SIG-M5 treated with dmso at 0.1 percent for 504 hours (cell line): ENCODE measurements at regions not wholly inside any gene's neighbourhood (a gene's known extent, or its start where the extent isn't known, plus 50 kb on each side); places are given as distances from the start of the nearest gene placed in this dataset.
A peak's percentile ranks its signal among the peaks of the same experiment; 100 is the strongest.

Source experiments
- DNase-seq: peaks from one replicate; lab custom pipeline; 2025; ENCODE audit not compliant: unreplicated experiment; lab: John Stamatoyannopoulos, UW

DNA sequence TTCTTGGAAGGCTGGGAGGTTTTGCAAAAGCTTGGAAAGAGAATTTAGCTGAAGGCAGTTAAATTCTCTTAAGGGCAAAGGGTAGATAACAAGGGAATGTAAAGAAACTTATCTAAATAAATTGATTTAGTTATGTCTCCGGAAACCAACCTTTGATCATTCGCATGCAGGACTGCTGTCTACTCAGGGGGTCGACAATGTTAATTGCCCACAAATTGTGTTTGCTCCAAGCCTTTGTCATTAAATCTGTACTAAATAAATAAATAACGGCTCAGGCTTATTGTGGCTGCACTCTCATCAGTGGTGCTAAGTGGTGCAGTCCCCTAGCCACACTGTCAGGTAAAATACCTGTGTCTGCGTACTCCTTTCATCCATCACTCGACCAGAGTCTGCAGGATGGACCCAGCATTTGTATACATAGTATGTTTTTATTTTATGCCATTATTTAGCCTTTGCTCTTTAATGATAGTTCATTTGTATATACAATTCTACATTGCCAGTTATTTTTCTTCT is 497.4 kb upstream of the RASGRP1 start:
- DNase-seq, result no peak

DNA sequence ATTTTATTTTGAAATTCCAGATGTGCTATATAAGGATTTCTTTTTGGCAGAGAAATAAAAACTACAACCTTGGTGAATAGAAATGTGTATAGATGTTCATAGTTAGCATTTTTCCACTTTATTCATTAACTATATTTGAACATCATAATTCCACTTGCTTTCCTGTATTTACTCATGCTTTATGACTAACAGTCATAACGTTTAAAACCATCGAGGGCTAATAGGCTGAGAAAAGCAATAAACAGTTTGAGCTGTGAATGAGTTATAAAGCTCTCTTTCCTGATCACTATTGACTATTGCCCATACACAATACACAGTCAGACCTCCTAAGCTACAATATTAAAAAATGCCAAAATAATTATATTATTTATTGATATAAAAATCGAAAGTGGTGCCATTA is 502.1 kb upstream of the RASGRP1 start:
- DNase-seq, result no peak

DNA sequence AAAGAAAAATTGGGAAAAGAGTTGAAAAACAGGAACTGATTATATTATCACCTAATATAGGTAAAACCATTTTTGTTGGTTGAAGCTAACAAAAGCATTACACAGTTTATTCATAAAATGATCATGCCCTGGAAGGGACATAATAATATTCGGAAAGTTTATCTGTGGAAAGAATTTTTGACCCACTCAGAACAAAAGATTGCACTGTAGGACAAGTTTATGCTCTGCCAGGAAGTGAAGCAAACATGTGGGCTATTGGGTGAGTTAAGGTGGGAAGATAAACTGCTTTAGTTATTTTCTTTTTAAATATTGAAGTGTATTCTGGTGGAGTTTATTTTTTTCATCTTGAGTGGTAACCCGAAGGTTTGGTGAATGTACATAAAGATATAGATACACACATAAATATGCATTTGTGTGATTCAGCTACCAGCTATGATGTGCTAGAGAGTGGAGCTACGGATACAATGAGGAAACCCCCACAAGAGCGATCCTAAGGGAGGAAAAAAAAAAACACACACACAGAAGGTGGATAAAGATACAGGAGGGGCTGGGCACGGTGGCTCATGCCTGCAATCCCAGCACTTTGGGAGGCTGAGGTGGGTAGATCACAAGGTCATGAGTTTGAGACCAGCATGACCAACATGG is 506.4 kb upstream of the THBS1 start:
- no peak for DNase-seq

DNA sequence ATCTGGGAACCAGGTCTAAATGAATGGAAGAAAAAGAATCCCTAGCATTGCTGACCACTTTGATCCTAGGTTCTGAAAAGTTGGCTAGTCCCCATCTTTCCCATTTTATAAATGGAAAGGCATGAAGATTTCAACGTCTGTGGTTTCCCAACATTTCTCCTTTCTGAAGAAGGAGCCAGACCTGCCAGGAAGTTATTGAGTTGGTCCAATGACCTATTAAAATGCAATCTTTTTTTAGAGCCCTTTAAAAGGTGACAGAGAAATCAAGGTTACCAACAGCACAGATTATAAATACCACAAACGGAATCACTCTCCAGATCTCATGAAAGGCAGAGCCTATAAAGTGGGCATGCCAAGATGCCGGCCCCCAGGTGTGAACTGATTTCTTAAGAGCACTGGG is 505.6 kb upstream of the THBS1 start:
- no peak for DNase-seq

DNA sequence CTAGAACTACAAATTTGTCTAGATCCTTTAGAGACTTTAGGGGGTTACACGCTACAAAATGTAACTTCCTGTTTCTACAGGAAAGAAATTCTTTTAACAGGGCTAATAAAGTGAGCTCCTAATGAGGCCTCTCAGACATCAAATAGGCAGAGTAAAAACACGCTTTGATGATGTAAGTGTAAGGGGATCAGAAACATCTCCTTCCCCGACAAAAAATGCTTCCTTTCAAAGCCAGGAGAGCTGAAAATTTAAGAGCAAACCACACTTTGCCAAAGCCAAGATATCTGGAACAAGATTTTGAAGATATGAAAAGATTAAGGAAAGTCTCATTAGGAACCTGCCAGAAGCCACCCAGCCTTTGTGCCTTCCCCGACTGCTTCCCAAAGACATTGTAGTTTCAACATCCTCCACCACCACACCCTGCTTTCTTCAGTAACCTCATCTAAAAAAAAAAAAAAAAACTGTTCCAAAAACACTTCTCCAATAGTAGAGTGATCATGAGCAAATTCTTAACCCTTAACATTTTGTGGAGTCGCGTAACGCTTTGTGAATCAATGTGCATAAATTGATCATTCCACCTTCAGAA is 505.0 kb upstream of the THBS1 start:
- DNase-seq, result no peak

DNA sequence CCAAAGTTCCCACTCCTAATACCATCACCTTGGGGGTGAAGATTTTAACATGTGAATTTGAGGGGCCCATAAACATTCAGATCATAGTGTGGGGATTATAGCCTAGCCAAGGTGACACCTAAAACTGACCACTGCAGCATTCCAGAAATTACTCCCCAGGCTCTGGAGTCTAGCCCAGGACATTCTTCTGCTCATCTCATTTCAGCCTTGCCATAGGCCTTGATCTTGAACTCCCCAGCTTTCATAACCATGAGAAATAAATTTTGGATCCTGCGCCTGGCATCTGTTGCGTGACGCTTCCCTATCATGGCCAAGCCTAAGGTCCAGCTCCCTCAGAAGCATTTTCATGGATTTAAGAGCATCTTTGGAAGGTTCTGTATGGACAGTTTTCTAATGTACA is 502.9 kb upstream of the THBS1 start:
- no peak for DNase-seq

DNA sequence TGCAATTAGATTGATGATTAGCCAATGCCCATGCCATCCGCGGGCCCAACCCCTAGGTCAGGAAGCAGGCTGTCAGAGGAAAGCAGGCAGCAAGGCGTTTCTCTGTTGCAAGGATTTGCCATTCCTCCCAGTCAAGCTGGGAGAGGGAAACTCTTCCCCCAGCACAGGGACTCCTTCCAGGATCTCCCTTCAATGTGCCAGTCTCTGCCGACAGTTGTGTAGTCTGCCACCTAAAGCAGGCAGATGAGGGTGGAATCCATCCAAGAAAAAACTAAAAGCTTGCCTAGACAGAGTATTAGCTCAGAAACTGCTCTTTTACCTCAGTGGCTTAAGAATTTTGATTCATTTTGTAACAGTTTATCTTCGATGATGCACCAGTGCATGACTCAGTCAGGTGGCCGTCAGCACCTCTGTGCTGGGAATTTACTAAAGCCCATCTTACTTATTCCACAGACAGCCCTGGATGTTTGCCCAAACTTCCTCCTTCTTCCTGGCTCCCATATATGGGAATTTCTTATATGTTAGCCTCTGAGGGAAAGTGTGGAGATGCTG is 501.5 kb upstream of the THBS1 start:
- DNase-seq, result no peak

DNA sequence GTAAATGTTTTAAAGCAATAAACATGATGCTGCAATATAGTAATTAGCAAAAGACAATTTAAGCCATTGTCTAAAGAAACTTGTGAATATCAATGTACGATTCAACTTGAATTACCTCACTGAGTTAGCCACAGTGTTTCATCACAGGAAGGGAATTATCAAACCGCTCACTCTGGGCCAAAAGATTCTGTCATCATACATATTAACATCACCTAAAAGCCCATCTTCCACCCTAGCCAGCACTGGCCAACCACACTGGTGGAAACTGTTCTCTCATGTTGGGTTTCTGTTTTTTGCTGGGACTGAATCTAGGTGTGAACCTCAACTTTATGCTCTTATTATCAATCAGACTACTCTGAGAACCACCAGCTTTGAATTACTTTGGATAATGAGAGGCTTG is 497.7 kb upstream of the THBS1 start:
- DNase-seq, result no peak

DNA sequence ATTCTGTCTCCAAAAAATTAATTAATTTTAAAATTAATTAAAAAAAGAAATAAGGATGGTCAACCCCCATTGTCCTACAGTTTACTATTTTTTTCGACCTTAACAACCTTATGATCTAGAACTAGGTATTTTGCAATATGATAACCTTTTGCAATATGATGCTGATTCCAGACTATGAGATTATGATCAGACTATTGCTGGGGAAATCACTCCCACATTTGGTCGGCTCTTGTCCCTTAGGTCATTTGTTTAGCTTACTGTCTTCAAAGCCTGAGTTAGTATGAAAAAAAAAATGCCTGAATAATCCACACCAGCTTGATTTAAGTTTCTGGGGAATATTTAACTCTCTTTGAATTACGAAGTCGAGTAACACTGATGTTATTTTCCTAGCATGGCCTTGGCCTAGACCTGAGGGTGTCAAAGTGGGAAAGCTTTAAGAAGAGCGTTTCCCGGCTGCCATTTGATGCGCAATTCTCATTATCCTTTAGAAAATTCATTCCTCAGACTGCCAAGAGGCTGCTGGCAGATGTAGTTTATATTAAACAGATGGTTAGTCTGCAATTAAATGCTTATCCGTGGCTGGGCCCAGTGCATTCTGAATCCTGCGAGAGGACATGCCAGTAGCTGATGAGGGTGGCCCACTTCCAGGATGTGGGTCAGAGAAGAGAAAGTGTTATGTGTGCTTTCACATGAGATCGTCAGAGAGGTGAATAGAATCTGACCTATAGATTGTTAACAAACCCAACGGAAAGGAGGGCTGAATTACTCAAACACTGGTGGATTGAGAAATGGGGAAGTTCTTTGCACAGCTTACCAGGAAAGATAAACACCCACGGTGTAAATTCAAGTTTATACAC is 496.0 kb upstream of the THBS1 start:
- peak; percentile 22 for DNase-seq

DNA sequence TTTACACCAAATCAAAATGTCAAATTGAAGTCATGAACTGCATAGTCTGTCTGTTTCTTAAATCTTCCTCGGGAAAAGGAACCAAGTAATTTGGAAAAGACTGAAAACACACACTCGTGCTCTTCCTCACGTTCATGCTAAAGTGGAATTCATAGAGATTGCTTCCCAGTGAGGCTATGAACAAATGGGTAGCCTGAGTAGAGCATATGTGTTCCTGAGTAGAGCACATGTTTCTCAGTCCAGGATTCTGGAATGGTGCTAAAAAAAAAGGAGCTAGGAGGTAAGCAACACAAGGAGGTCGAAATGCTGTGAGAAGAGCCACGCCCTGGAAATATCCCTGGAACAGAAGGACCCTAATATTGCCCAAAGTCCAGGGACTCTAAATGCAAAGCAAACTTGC is 494.2 kb upstream of the THBS1 start:
- no peak for DNase-seq

DNA sequence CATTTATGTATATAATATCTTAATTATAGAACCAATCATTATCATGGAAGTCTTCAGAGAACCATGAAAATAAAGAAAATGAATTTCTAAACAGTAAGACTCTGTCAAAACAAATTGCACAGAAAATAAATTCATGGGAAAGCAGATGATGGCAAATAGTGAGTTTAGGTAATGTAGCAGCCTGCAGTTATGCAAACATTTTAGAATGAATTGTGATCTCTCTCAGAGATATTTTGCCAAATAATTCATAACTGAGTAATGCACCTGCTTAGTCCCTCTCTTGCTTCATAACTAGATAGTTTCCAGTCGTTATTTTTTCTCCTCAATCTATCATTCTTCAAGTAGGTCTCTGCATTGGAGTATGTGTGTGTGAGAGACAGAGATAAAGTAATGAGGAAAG is 492.7 kb upstream of the THBS1 start:
- DNase-seq, result no peak

DNA sequence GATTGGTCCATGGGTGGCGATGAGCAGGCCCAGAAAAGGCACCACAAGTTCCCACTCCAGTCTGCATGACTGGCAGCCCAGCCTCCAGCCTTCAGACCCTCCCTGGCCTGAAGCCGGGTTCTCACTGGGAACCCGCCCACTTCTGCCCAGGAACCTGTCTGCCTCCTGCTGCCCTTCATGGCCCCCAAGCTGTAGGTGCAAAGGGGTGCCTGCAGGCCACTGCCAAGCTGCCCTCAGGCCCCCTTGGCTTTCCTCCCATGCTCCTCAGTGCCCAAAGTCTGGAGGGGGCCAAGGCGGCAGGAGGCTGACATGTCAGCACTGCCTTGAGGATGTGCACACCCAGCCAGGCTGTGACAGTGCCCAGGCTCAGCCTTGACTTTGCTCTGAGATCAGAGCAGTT is 488.5 kb upstream of the THBS1 start:
- no peak for DNase-seq

DNA sequence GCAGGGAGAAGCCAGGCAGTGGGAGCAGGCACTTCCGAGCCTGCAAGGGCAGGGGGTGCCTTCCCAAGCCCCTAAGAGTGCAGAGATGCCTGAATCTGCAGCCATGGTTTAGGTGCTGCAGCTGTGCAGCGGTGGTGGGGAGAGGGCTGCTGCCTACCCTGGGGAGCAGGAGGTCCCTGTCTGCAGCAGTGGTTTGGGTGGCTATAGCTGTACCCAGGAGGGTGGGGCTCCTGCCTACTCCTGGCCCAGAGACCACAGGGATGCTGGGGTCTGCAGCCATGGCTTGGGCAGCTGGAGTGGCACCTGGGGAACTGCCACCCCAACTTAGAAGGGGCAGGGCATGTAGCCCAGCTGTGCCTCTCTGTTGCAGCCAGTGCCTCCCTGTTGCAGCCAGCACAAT is 488.1 kb upstream of the THBS1 start:
- DNase-seq, result no peak

DNA sequence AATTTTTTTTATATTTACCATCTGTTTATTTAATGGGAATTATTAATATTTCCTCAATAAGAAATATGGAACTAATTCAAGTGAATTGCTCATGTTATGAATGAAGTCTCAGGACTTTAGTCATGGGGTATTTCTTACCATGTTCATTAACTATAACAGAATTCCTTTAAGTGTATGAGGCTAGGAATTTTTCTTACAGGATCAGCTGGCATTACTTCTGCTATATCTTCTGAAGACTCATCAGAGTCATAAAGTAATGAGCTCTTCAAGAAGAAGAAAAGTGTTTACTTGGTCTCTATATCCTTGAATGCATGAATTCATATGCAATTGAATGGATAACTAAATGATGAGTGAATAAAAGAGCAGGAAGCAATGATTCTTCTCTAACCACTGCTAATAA is 486.8 kb upstream of the THBS1 start:
- no peak for DNase-seq

DNA sequence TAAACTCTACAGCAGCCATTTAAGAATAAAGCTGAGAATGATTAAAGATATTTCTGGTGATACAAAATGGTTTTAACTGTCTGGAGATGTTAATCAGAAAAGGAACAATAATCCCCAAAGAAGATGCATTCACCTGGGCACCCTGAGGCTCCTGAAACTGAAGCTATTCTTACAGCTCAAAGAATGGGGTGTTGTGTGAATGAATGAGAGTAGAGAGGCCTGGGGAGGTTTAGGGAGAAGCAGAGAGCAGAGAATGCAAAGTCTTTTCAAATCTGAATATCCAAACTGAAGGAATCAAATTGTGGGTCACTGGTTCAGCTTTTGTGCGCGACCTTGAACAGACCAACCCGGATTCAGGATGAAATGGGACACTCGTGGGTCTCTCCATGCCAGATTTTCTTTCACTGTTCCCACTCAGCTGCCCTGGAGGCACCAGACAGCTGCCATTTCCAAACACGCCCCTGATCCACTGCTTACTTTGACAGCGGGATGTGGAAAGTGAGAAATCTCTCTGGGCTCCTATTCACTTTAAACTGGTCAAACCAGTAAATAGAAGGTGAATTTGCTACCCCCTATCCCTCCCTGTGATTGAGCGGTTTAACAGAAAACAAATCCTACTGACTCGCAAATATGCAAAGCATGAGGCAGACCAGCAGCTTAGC is 485.5 kb upstream of the THBS1 start:
- DNase-seq, result no peak

DNA sequence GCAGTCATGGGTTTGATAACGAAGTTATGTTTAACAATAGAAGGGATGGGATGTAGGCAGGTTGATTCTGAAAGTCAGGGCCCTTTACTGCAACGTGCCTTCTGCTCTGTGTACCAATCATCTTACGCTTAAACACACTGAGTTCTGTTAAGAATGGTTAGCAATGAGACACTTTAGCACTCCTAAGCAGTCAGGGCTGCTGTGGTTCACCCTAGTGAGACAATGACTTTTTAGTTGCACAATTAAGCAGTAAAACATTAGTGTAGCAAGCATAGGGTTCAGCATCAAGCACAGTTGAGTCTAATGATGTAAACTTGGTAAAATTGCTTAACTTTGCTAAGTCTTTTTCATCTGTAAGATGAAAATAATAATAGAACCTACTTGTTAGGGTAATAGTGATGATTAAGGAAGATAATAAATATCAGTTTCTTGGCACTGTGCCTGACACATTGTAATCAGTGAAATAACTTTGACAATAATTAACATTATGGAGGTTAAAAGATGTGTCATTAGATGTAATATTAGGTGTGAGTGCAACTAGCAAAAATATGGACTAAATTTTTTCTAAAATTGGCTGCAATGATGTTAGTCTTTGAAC is 484.2 kb upstream of the THBS1 start:
- no peak for DNase-seq

DNA sequence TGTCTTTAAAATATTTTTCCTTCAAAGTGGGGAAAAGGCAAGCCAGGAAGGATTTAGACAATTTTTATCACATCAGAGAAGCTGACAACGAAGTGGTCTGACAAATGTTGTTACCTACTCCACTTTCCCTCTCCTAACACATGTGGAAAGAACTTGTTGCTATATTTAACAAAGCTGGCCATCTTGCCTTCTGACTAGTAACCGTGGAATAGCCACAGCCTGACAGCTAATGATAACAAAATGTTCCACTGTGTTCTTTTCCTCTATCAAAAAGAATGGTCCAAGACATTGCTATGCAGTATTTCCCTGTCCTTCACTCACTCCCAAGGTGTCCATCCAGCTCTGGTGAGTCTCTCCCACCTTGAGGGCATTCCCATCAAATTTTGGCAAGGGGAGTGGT is 481.4 kb upstream of the THBS1 start:
- no peak for DNase-seq

DNA sequence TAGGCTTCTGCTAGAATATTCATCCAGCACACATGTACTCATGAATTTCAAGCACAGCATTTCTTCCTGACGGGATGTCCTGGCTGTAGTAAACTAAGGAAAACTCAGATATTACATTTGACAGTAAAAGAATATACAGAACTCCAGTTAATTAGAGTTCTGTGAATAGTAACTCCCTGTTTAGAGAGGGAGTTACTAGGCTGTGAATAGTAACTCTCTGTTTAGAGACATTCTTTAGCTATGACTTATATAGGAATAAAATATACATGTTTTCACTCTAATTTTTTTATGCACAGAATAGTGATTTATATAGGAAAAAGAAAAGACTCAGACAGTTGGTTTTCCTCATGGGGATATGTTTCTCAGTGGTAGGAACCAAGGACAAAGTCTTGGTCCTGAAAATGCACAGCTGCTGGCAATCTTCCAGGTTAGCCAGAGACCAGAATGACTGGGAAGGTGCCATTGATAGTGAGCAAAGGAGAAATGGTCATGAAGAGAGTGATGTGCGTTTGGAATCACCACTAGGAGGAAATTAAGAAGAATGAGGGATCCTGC is 480.7 kb upstream of the THBS1 start:
- no peak for DNase-seq

DNA sequence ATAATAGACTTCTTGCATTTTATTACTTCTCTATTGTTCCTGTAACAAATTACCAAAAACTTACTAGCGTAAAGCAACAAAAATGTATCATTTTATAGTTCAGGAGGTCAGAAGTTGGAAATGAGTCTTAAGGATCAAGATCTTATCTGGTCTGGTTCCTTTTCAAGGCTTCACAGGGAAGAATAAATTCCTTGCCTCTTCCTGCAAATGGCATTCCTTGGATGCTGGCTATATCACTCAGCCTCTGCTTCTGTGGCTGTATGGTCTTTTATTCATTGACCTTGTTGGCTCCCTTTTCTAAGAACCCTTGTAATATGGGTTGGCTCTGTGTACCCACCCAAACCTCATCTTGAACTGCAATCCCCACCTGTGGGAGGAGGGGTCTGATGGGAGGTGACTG is 478.4 kb upstream of the THBS1 start:
- no peak for DNase-seq

DNA sequence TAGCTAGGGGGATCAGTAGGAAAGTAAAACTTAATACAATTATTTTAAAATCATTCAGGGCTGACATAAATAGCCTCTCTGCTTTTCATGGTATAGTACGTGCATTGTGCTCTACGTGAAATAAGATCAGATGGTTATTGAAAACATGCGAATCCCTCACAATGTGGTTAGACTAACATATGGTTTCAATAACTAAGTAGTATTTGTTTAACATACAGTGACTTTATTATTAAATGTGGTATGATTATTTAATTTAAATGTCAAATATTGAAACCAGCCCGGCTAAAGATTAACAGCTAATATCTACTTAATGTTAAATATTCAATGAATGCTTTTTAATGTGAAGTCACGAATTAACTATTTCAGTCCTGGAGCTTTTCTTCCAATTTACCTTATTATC is 473.9 kb upstream of the THBS1 start:
- no peak for DNase-seq

DNA sequence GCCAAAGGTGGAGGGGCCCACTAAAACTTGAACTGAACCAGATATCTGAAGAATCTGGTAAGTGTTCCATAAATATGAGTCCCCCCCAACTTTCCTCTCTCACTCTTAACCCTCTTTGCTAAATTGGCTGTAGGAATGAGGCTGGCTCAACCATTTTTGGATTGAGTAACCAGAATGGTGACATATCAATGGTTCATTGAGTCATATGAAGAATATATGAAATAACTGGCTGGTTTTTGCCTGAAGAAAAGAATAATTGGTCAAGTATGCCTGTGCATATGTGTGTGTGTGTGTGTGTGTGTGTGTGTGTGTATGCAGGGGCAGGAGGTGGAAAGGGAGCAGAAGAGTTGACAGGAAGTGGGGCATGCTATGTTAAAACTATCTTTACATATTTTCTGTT is 472.9 kb upstream of the THBS1 start:
- no peak for DNase-seq
